ENCODE measurements at regions not wholly inside any gene's neighbourhood (a gene's known extent, or its start where the extent isn't known, plus 50 kb on each side); places are given as distances from the start of the nearest gene placed in this dataset.

DNA sequence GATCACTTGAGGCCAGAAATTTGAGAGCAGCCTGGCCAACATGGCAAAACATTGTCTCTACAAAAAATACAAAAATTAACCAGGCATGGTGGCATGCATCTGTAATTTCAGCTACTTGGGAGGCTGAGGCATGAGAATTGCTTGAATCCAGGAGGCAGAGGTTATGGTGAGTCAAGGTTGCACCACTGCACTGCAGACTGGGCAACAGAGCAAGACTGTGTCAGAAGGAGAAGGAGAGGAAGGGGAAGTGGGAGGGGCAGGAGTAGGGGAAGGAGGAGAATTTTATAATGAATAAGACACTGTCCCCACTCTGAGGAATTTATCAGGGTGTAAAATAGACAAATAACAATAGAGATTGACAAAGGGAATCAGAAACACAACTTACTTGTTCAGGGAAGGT is 440.6 kb upstream of the DYNLRB2 start:
- TF ChIP-seq CREM (CRISPR knock-in tag; IDR thresholded peaks at IDR 0.05) (no peak), TEAD1 (CRISPR knock-in tag; IDR thresholded peaks at IDR 0.05) (no peak)
- TF ChIP-seq, protein P1, sequence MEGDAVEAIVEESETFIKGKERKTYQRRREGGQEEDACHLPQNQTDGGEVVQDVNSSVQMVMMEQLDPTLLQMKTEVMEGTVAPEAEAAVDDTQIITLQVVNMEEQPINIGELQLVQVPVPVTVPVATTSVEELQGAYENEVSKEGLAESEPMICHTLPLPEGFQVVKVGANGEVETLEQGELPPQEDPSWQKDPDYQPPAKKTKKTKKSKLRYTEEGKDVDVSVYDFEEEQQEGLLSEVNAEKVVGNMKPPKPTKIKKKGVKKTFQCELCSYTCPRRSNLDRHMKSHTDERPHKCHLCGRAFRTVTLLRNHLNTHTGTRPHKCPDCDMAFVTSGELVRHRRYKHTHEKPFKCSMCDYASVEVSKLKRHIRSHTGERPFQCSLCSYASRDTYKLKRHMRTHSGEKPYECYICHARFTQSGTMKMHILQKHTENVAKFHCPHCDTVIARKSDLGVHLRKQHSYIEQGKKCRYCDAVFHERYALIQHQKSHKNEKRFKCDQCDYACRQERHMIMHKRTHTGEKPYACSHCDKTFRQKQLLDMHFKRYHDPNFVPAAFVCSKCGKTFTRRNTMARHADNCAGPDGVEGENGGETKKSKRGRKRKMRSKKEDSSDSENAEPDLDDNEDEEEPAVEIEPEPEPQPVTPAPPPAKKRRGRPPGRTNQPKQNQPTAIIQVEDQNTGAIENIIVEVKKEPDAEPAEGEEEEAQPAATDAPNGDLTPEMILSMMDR (IDR thresholded peaks at IDR 0.05), result no peak
- TF ChIP-seq, protein P2, sequence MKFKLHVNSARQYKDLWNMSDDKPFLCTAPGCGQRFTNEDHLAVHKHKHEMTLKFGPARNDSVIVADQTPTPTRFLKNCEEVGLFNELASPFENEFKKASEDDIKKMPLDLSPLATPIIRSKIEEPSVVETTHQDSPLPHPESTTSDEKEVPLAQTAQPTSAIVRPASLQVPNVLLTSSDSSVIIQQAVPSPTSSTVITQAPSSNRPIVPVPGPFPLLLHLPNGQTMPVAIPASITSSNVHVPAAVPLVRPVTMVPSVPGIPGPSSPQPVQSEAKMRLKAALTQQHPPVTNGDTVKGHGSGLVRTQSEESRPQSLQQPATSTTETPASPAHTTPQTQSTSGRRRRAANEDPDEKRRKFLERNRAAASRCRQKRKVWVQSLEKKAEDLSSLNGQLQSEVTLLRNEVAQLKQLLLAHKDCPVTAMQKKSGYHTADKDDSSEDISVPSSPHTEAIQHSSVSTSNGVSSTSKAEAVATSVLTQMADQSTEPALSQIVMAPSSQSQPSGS (CRISPR knock-in tag; IDR thresholded peaks at IDR 0.05; ENCODE audit: borderline replicate concordance, low read depth), result no peak

All from WTC11 (cell line).